ENCODE measurements at regions not wholly inside any gene's neighbourhood (a gene's known extent, or its start where the extent isn't known, plus 50 kb on each side); places are given as distances from the start of the nearest gene placed in this dataset.

DNA sequence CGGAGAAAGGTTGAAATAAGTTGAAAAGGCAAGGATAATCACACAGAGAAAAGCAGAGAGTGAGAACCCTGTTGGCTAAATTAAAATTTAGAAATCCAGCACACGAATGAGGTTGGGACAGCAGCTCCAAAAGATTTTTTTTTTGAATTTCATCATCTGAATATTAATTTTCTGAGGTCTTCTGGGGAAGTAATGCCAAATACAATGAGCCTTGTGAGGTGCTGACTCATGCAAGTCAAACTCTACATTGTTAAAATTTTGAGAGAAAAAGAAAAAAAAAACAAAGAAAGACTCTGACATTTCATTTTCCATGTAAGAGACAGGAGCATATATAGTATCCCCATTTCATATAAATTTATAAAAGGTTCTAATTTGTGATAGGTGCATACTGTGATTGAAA is 614.2 kb upstream of the CDH2 start:
- Histone ChIP-seq H3K27me3 (replicated peaks in 1 of 2; ENCODE audit: control insufficient read depth in 2 of 2, insufficient read depth in 2 of 2, low read length in 1 of 2) (no peaks in the 10 kb centered on the region), H3K79me2 (ENCODE audit: control insufficient read depth, insufficient read depth, low read length) (no peaks in the 10 kb centered on the region), H4K20me1 (ENCODE audit: control insufficient read depth, insufficient read depth) (no peaks in the 10 kb centered on the region), H3K4me1 (ENCODE audit: control insufficient read depth, insufficient read depth, low read length) (no peaks in the 10 kb centered on the region), H3K9ac (ENCODE audit: control insufficient read depth, insufficient read depth, low read length) (no peak overlapping the region), H2AFZ (ENCODE audit: control insufficient read depth, low read depth, low read length) (no peak overlapping the region), H3K4me2 (ENCODE audit: control insufficient read depth, insufficient read depth) (no peak overlapping the region), H3K4me3 (no peak overlapping the region), H3K36me3 (ENCODE audit: control insufficient read depth in 2 of 2, insufficient read depth in 2 of 2, low read length in 1 of 2) (no peaks in the 10 kb centered on the region), H3K9me3 (replicated peaks; ENCODE audit: control insufficient read depth, insufficient read depth, low read length) (no peaks in the 10 kb centered on the region), H3K27ac (ENCODE audit: control insufficient read depth, insufficient read depth) (no peak overlapping the region)
- ATAC-seq (no peak), FAIRE-seq (no peak), DNase-seq (ENCODE audit: low read depth, low spot score) (no peak)
- intact Hi-C loops (cut with micrococcal nuclease; ENCODE audit: unreplicated experiment), result no loop called here
- BruUV-seq (replicated peaks), result no TSS peak
- POLR2A ChIA-PET, result no interaction called here
- TF ChIP-seq MYC (IDR thresholded peaks at IDR 0.05; ENCODE audit: insufficient read depth, insufficient read length, insufficient replicate concordance, low read length, severe bottlenecking) (no peak), TARDBP (IDR thresholded peaks at IDR 0.05; ENCODE audit: borderline replicate concordance) (no peak), ETV6 (conservative IDR thresholded peaks at IDR 0.05 in 1 of 2, IDR thresholded peaks at IDR 0.05 in 1 of 2; ENCODE audit: borderline replicate concordance in 1 of 2, low read depth in 1 of 2) (no peak), POU2F2 (IDR thresholded peaks at IDR 0.05; ENCODE audit: borderline replicate concordance, low read depth, low read length) (no peak), STAT3 (IDR thresholded peaks at IDR 0.05; ENCODE audit: low read depth, low read length) (no peak)
- TF ChIP-seq, protein P1, sequence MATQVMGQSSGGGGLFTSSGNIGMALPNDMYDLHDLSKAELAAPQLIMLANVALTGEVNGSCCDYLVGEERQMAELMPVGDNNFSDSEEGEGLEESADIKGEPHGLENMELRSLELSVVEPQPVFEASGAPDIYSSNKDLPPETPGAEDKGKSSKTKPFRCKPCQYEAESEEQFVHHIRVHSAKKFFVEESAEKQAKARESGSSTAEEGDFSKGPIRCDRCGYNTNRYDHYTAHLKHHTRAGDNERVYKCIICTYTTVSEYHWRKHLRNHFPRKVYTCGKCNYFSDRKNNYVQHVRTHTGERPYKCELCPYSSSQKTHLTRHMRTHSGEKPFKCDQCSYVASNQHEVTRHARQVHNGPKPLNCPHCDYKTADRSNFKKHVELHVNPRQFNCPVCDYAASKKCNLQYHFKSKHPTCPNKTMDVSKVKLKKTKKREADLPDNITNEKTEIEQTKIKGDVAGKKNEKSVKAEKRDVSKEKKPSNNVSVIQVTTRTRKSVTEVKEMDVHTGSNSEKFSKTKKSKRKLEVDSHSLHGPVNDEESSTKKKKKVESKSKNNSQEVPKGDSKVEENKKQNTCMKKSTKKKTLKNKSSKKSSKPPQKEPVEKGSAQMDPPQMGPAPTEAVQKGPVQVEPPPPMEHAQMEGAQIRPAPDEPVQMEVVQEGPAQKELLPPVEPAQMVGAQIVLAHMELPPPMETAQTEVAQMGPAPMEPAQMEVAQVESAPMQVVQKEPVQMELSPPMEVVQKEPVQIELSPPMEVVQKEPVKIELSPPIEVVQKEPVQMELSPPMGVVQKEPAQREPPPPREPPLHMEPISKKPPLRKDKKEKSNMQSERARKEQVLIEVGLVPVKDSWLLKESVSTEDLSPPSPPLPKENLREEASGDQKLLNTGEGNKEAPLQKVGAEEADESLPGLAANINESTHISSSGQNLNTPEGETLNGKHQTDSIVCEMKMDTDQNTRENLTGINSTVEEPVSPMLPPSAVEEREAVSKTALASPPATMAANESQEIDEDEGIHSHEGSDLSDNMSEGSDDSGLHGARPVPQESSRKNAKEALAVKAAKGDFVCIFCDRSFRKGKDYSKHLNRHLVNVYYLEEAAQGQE (IDR thresholded peaks at IDR 0.05; ENCODE audit: low read depth, low read length), result no peak
- TF ChIP-seq, protein P2, sequence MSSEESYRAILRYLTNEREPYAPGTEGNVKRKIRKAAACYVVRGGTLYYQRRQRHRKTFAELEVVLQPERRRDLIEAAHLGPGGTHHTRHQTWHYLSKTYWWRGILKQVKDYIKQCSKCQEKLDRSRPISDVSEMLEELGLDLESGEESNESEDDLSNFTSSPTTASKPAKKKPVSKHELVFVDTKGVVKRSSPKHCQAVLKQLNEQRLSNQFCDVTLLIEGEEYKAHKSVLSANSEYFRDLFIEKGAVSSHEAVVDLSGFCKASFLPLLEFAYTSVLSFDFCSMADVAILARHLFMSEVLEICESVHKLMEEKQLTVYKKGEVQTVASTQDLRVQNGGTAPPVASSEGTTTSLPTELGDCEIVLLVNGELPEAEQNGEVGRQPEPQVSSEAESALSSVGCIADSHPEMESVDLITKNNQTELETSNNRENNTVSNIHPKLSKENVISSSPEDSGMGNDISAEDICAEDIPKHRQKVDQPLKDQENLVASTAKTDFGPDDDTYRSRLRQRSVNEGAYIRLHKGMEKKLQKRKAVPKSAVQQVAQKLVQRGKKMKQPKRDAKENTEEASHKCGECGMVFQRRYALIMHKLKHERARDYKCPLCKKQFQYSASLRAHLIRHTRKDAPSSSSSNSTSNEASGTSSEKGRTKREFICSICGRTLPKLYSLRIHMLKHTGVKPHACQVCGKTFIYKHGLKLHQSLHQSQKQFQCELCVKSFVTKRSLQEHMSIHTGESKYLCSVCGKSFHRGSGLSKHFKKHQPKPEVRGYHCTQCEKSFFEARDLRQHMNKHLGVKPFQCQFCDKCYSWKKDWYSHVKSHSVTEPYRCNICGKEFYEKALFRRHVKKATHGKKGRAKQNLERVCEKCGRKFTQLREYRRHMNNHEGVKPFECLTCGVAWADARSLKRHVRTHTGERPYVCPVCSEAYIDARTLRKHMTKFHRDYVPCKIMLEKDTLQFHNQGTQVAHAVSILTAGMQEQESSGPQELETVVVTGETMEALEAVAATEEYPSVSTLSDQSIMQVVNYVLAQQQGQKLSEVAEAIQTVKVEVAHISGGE (CRISPR knock-in tag; IDR thresholded peaks at IDR 0.05), result no peak
- in situ Hi-C loops (cut with MboI), result no loop called here
- CTCF ChIA-PET, result no interaction called here
- SMC1A ChIA-PET (ENCODE audit: uncharacterized antibody, unreplicated experiment), result interaction anchor here (1.0 to 1.8 kb wide), 2 partner anchors 8 to 34 kb away, joined by 3 to 6 read pairs; no protein-coding TSS in a partner anchor
- 0% methylated on average over 2 of the region's 2 CpGs for WGBS (ENCODE audit: insufficient coverage, insufficient replicate concordance, low lambda C conversion rate, missing lambda C conversion rate)
- RAD21 ChIA-PET (ENCODE audit: unreplicated experiment), result no interaction called here
